NCI-H187 (cell line): ENCODE measurements at regions not wholly inside any gene's neighbourhood (a gene's known extent, or its start where the extent isn't known, plus 50 kb on each side); places are given as distances from the start of the nearest gene placed in this dataset.
"Not testable (repeated sequence)": the region's sequence is repeated elsewhere in the genome, so short reads cannot be mapped to it uniquely, and the experiment has no call there.

ENCODE experiments used
- DNase-seq, 2 experiments: peaks; one replicate each; lab custom pipeline; 2025; lab: John Stamatoyannopoulos, UW

DNA sequence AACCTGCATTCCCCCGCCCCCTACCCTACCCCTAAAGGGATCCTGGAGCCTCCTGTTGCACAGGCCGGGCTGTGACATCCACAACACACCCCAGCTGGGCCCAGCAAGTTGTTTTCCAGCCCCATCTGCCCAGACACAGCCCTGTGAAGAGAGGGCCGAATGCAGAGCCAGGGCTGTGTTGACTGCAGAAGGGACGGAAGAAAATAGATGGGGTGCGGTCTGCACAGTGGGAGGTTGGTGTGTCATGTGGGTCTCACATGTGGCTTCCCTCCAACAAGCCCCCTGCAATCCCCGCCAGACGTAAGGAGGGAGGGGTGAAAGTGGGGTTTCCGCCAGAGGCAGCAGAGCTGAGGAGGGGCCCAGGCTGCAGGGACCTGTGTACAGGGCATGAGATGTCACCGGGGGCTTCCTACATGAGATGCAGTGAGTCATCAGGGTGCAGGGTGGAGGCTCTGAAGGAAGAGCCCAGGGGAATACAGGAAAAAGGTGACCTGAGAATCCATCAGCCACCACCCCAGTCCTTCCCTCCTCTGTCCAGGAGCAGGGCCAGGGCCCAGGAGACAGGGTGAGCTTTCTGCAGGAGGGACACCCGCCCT is 60.2 kb upstream of the SULF2 start:
- DNase-seq, result not testable (repeated sequence)

DNA sequence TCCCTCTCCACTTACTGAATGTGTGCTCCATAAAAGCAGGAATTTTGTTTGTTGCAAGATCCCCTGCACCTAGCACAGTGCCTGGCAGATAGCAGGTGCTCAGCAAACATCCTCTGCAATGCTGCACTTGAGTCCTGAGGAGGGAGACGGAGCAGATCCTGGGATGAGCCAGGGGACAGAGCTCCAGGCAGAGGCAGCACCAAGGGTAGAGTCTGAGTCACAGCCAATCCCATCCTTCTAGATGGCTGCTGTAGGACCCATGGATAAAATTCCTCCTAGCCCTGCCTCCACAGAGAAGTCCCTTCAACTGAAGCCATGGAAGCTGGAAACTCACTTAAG is 59.3 kb upstream of the SULF2 start:
- not testable (repeated sequence) for DNase-seq

- no peak for DNase-seq
Observed at GRCh38 chr20:47843886-47844567, 58.7 kb upstream of the SULF2 start.

- DNase-seq, result not testable (repeated sequence)
Observed at GRCh38 chr20:47842950-47843349, 57.7 kb upstream of the SULF2 start.

DNA sequence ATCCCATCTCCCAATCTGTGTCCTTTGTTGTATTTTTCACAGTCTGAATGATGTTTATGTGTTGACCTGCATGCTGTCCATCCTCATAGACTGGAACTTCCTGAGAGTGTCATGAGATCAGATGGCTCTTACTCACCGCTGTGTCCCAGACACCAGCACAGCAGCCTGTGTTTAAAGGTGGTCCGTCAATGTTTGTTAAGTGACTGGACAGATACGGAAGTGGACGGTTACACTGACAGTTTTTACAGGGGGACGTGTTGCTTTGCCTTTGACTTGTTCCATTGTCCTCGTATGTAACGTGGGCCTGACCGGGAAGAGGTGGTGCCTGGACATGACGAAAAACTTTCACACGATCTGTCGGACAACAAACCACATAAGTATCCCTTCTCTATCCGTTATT is 56.7 kb upstream of the SULF2 start:
- not testable (repeated sequence) for DNase-seq

GRCh38 chr20:47836256-47836817 is 51.1 kb upstream of the SULF2 start:
- DNase-seq, result not testable (repeated sequence)
